CD4-positive, CD25-positive, alpha-beta regulatory T cell (primary cell): ENCODE measurements at regions not wholly inside any gene's neighbourhood (a gene's known extent, or its start where the extent isn't known, plus 50 kb on each side); places are given as distances from the start of the nearest gene placed in this dataset.

Experiments used
- ATAC-seq, 2 donors: fragments of 150-1000 bp; cut with Tn5 transposase; one replicate each; pipeline ENCODE4 v1.10.0; 2021; ENCODE audit warnings: low read depth in 2 of 2, moderate number of reproducible peaks in 2 of 2, moderate library complexity in 1 of 2
- DNase-seq, 3 donors: peaks; one replicate each; pipeline versions ENCODE4 v3.0.0 to v3.0.0-alpha.2; 2012 to 2022; ENCODE audit warnings: mixed read lengths in 1 of 3
- H3K27ac ChIP-seq: one replicate; pipeline ENCODE4 v1.7.0; 2013; ENCODE audit warnings: mild to moderate bottlenecking, low read length; ENCODE audit not compliant: insufficient read depth, poor library complexity, severe bottlenecking
- H3K27me3 ChIP-seq: one replicate; pipeline ENCODE4 v1.7.0; 2013; ENCODE audit warnings: low read length; ENCODE audit not compliant: control insufficient read depth, insufficient read depth
- H3K36me3 ChIP-seq: one replicate; pipeline ENCODE4 v1.7.0; 2013; ENCODE audit warnings: mild to moderate bottlenecking, low read length, moderate library complexity; ENCODE audit not compliant: control insufficient read depth, insufficient read depth
- H3K4me1 ChIP-seq: 2 replicates; pipeline ENCODE4 v1.7.0; 2013; ENCODE audit warnings: mild to moderate bottlenecking, low read length; ENCODE audit not compliant: insufficient read depth, control insufficient read depth, poor library complexity, severe bottlenecking
- H3K4me3 ChIP-seq: one replicate; pipeline ENCODE4 v1.7.0; 2013; ENCODE audit warnings: low read depth, mild to moderate bottlenecking, low read length, moderate library complexity
- H3K9me3 ChIP-seq, 2 experiments: 1 replicate in 1 of 2; 2 replicates in 1 of 2; pipeline ENCODE4 v1.7.0; 2013; ENCODE audit warnings: low read length in 2 of 2, mild to moderate bottlenecking in 1 of 2, moderate library complexity in 1 of 2; ENCODE audit not compliant: control insufficient read depth in 2 of 2
- H3K27ac Mint-ChIP-seq, 3 donors: one replicate each; pipeline ENCODE4 v1.8.0; 2020 to 2022; ENCODE audit warnings: mild to moderate bottlenecking in 3 of 3, mixed read lengths in 3 of 3, moderate library complexity in 2 of 3
- H3K27me3 Mint-ChIP-seq: one replicate; pipeline ENCODE4 v1.8.0; 2022; ENCODE audit warnings: mild to moderate bottlenecking, mixed read lengths
- H3K36me3 Mint-ChIP-seq: one replicate; pipeline ENCODE4 v1.8.0; 2020; ENCODE audit warnings: mixed read lengths
- H3K4me1 Mint-ChIP-seq, 4 donors: one replicate each; pipeline ENCODE4 v1.8.0; 2020 to 2022; ENCODE audit warnings: mixed read lengths in 4 of 4, mild to moderate bottlenecking in 1 of 4
- H3K4me3 Mint-ChIP-seq, 4 donors: one replicate each; pipeline ENCODE4 v1.8.0; 2020 to 2022; ENCODE audit warnings: mild to moderate bottlenecking in 4 of 4, mixed read lengths in 4 of 4, moderate library complexity in 3 of 4
- H3K9me3 Mint-ChIP-seq, 7 donors: one replicate each; pipeline ENCODE4 v1.8.0; 2020 to 2022; ENCODE audit warnings: mixed read lengths in 7 of 7, mild to moderate bottlenecking in 3 of 7, moderate library complexity in 2 of 7

DNA sequence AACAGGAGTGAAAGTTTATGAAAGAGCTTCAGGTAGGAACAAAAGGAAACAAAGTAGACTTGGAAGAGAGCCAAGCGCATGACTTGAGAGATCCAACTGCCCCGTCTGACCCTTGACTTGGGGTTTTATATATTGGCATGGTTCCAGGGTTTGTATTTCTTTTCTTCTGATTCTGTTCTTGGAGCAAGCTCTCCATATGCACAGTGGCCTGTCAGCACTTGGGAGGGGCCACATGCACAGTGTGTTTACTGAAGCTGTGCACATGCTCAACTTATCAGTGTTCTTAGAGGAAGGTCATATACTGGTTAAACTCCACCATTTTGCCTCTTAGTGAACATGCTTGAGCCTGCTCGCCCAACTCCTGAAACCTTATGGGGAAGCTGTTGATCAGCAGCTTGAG is 953.7 kb downstream of the TFAP2A start:
- H3K4me3 Mint-ChIP-seq, result no peak overlapping the region
- Histone ChIP-seq H3K27me3 (no peaks in the 10 kb centered on the region), H3K36me3 (no peaks in the 10 kb centered on the region), H3K4me1 (no peaks in the 10 kb centered on the region), H3K27ac (no peak overlapping the region), H3K4me3 (no peak overlapping the region), H3K9me3 (no peaks in the 10 kb centered on the region)
- DNase-seq (no peak), ATAC-seq (no peak)
- H3K27ac Mint-ChIP-seq, result no peak overlapping the region
- no peaks in the 10 kb centered on the region for H3K27me3 Mint-ChIP-seq
- no peaks in the 10 kb centered on the region for H3K36me3 Mint-ChIP-seq
- no peaks in the 10 kb centered on the region for H3K4me1 Mint-ChIP-seq
- H3K9me3 Mint-ChIP-seq, result peaks cover 0 to 4% (median 0%) of the 10 kb centered on the region in 7 donors

GRCh38 chr6:9458424-9458823 is 956.5 kb downstream of the TFAP2A start:
- no peak overlapping the region for H3K4me3 Mint-ChIP-seq

GRCh38 chr6:9455864-9456658 is 958.8 kb downstream of the TFAP2A start:
- ATAC-seq, result no peak

More at GRCh38 chr6:9458424-9458823, 956.5 kb downstream of the TFAP2A start:
- H3K9me3 ChIP-seq, result no peaks in the 10 kb centered on the region
- H3K27ac ChIP-seq, result no peak overlapping the region
- H3K36me3 ChIP-seq, result no peaks in the 10 kb centered on the region
- no peak for ATAC-seq
- Mint-ChIP-seq H3K9me3 (peaks cover 0 to 4% (median 0%) of the 10 kb centered on the region in 7 donors), H3K4me1 (peaks cover 0 to 1% (median 0%) of the 10 kb centered on the region in 4 donors), H3K27me3 (no peaks in the 10 kb centered on the region), H3K36me3 (no peaks in the 10 kb centered on the region), H3K27ac (no peak overlapping the region)
- no peak for DNase-seq
- no peaks in the 10 kb centered on the region for H3K27me3 ChIP-seq
- H3K4me3 ChIP-seq, result no peak overlapping the region
- H3K4me1 ChIP-seq, result no peaks in the 10 kb centered on the region

DNA sequence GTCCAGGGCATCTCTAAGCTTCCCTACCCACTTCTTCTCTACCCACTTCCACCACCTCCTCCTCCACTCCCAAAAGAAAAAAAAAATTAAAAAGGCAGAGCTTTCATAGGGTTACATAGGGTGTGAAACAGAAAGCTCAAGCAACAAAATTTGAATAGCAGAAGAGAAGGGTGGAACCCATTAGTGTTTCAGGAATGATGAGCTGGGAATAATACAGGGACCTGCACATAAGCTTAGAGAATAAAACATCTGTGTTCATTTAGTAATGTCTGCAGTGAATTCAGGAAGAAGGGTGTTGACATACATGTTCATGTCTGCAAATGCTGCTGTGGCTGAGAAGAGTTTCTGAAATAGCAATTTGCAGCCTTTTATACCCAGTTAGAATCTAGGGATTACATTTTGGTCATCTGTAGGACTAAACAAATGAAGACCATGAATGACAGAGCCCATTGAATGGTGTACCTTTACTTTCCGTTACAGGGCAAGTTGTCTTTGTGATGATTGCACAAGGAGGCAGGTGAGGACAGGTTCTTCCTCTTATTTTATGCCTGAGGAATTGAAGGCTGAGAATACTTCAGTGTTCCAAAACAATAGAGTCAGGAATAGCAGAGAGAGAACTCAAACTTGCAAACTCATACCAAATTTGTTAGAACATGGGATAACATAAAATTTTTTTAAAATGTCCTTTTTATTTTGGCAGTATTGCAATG is 975.1 kb downstream of the TFAP2A start:
- no peak overlapping the region for H3K4me3 Mint-ChIP-seq
- H3K27ac Mint-ChIP-seq, result no peak overlapping the region

More at GRCh38 chr6:9455864-9456658, 958.8 kb downstream of the TFAP2A start:
- H3K36me3 ChIP-seq, result no peaks in the 10 kb centered on the region
- Mint-ChIP-seq H3K4me1 (peaks cover 0 to 1% (median 0%) of the 10 kb centered on the region in 4 donors), H3K27me3 (no peaks in the 10 kb centered on the region), H3K9me3 (peaks cover 0 to 4% (median 0%) of the 10 kb centered on the region in 7 donors), H3K4me3 (no peak overlapping the region), H3K36me3 (no peaks in the 10 kb centered on the region), H3K27ac (no peak overlapping the region)
- DNase-seq, result no peak
- H3K4me1 ChIP-seq, result no peaks in the 10 kb centered on the region
- H3K9me3 ChIP-seq, result no peaks in the 10 kb centered on the region
- H3K27ac ChIP-seq, result no peak overlapping the region
- H3K27me3 ChIP-seq, result no peaks in the 10 kb centered on the region
- H3K4me3 ChIP-seq, result no peak overlapping the region

DNA sequence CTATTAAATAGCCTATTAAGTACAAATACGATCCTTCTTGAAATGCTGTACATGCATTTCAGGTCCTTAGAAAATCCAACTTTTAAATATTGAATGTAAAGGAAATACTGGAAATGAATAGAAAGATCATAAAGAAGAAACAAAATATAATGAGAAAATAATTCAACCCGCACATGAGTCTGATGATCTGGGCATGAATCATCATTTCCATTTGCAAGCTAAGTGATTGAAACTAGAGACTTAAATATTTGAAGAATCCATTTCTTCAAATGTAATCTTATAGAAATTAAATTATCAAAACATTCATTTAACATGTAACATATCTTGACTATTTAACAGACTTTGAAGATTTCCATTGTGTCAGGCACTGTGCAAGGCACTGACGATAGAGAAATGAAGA is 977.0 kb downstream of the TFAP2A start:
- Histone ChIP-seq H3K36me3 (no peaks in the 10 kb centered on the region), H3K27ac (no peak overlapping the region), H3K27me3 (no peaks in the 10 kb centered on the region), H3K9me3 (peaks cover 0 to 3% of the 10 kb centered on the region in 2 experiments), H3K4me1 (no peaks in the 10 kb centered on the region), H3K4me3 (no peak overlapping the region)
- ATAC-seq (no peak), DNase-seq (no peak)
- no peak overlapping the region for H3K4me3 Mint-ChIP-seq
- no peaks in the 10 kb centered on the region for H3K4me1 Mint-ChIP-seq
- peaks cover 0 to 8% (median 3%) of the 10 kb centered on the region in 7 donors for H3K9me3 Mint-ChIP-seq
- no peak overlapping the region for H3K27ac Mint-ChIP-seq
- no peaks in the 10 kb centered on the region for H3K27me3 Mint-ChIP-seq
- no peaks in the 10 kb centered on the region for H3K36me3 Mint-ChIP-seq

More for the DNA sequence above, 975.1 kb downstream of the TFAP2A start:
- Mint-ChIP-seq H3K4me1 (no peaks in the 10 kb centered on the region), H3K27me3 (no peaks in the 10 kb centered on the region), H3K9me3 (peaks cover 0 to 14% (median 6%) of the 10 kb centered on the region in 7 donors), H3K36me3 (no peaks in the 10 kb centered on the region)
- Histone ChIP-seq H3K4me1 (no peaks in the 10 kb centered on the region), H3K27ac (no peak overlapping the region), H3K4me3 (no peak overlapping the region), H3K9me3 (peaks cover 0 to 3% of the 10 kb centered on the region in 2 experiments), H3K27me3 (no peaks in the 10 kb centered on the region), H3K36me3 (no peaks in the 10 kb centered on the region)
- ATAC-seq, result no peak
- DNase-seq, result no peak

GRCh38 chr6:9435281-9435680 is 979.6 kb downstream of the TFAP2A start:
- no peaks in the 10 kb centered on the region for H3K27me3 Mint-ChIP-seq
- H3K27ac Mint-ChIP-seq, result no peak overlapping the region
- Histone ChIP-seq H3K36me3 (no peaks in the 10 kb centered on the region), H3K4me1 (no peaks in the 10 kb centered on the region), H3K9me3 (no peaks in the 10 kb centered on the region), H3K27ac (no peak overlapping the region), H3K4me3 (no peak overlapping the region), H3K27me3 (no peaks in the 10 kb centered on the region)
- H3K36me3 Mint-ChIP-seq, result no peaks in the 10 kb centered on the region
- peaks cover 0 to 13% (median 1%) of the 10 kb centered on the region in 7 donors for H3K9me3 Mint-ChIP-seq
- no peak overlapping the region for H3K4me3 Mint-ChIP-seq
- DNase-seq, result no peak
- H3K4me1 Mint-ChIP-seq, result no peaks in the 10 kb centered on the region
- no peak for ATAC-seq

GRCh38 chr6:9431945-9432344 is 982.9 kb downstream of the TFAP2A start:
- no peak overlapping the region for H3K4me3 ChIP-seq
- no peaks in the 10 kb centered on the region for H3K4me1 Mint-ChIP-seq
- no peak for ATAC-seq
- H3K27me3 Mint-ChIP-seq, result no peaks in the 10 kb centered on the region
- H3K4me3 Mint-ChIP-seq, result no peak overlapping the region
- DNase-seq, result no peak
- H3K36me3 Mint-ChIP-seq, result no peaks in the 10 kb centered on the region
- no peaks in the 10 kb centered on the region for H3K36me3 ChIP-seq
- H3K27ac Mint-ChIP-seq, result no peak overlapping the region
- H3K4me1 ChIP-seq, result no peaks in the 10 kb centered on the region
- H3K9me3 Mint-ChIP-seq, result peaks cover 0 to 13% (median 2%) of the 10 kb centered on the region in 7 donors
- H3K27ac ChIP-seq, result no peak overlapping the region
- peaks cover 0 to 2% of the 10 kb centered on the region in 2 experiments for H3K9me3 ChIP-seq
- H3K27me3 ChIP-seq, result no peaks in the 10 kb centered on the region
